Liver (tissue), 7 donors: ENCODE measurements at regions not wholly inside any gene's neighbourhood (a gene's known extent, or its start where the extent isn't known, plus 50 kb on each side); places are given as distances from the start of the nearest gene placed in this dataset.

ENCODE experiments used
- DNase-seq: peaks from one replicate; pipeline ENCODE4 v3.0.0-alpha.2; 2017; ENCODE audit warnings: low spot score
- H3K27ac ChIP-seq, 2 donors: one replicate each; pipeline ENCODE4 v1.7.0; 2013; ENCODE audit warnings: inconsistent platforms in 2 of 2, low read length in 2 of 2, control low read depth in 1 of 2, low read depth in 1 of 2, mild to moderate bottlenecking in 1 of 2
- H3K27me3 ChIP-seq, 4 donors: one replicate each; pipeline versions ENCODE4 v1.6.1 to v1.7.0; 2013; ENCODE audit warnings: low read length in 3 of 4, inconsistent platforms in 1 of 4, mild to moderate bottlenecking in 1 of 4, moderate library complexity in 1 of 4; ENCODE audit not compliant: control insufficient read depth in 4 of 4, insufficient read depth in 4 of 4
- H3K36me3 ChIP-seq, 4 donors: one replicate each; pipeline versions ENCODE4 v1.6.1 to v1.7.0; 2013; ENCODE audit warnings: low read length in 3 of 4, mild to moderate bottlenecking in 3 of 4, low read depth in 1 of 4, moderate library complexity in 1 of 4; ENCODE audit not compliant: control insufficient read depth in 4 of 4, insufficient read depth in 3 of 4
- H3K4me1 ChIP-seq, 4 donors: one replicate each; pipeline versions ENCODE4 v1.6.1 to v1.7.0; 2013; ENCODE audit warnings: low read length in 3 of 4, mild to moderate bottlenecking in 3 of 4, moderate library complexity in 1 of 4; ENCODE audit not compliant: control insufficient read depth in 4 of 4, insufficient read depth in 4 of 4
- H3K4me3 ChIP-seq, 3 donors: one replicate each; pipeline versions ENCODE4 v1.6.1 to v1.7.0; 2013; ENCODE audit warnings: low read length in 3 of 3, control low read depth in 1 of 3, low read depth in 1 of 3, mild to moderate bottlenecking in 1 of 3
- H3K9ac ChIP-seq, 2 donors: one replicate each; pipeline ENCODE4 v1.7.0; 2013; ENCODE audit warnings: low read length in 2 of 2, mild to moderate bottlenecking in 2 of 2, moderate library complexity in 2 of 2, control low read depth in 1 of 2, low read depth in 1 of 2
- H3K9me3 ChIP-seq, 4 donors: one replicate each; pipeline versions ENCODE4 v1.6.1 to v1.7.0; 2013; ENCODE audit warnings: low read length in 3 of 4; ENCODE audit not compliant: control insufficient read depth in 4 of 4
- EGR1 ChIP-seq, 2 donors: IDR thresholded peaks; 2 replicates each; pipeline ENCODE4 v1.6.1; 2016 to 2018; ENCODE audit warnings: antibody characterized with exemption in 2 of 2, low read depth in 2 of 2
- FOXA1 ChIP-seq: IDR thresholded peaks from 2 replicates; pipeline ENCODE4 v1.6.1; 2016; ENCODE audit warnings: antibody characterized with exemption
- FOXA2 ChIP-seq: IDR thresholded peaks from 2 replicates; pipeline ENCODE4 v1.6.1; 2016; ENCODE audit warnings: antibody characterized with exemption
- GABPA ChIP-seq, 2 donors: IDR thresholded peaks in 1 of 2; conservative IDR thresholded peaks in 1 of 2; 2 replicates each; pipeline ENCODE4 v1.6.1; 2016; ENCODE audit warnings: antibody characterized with exemption in 2 of 2, mild to moderate bottlenecking in 1 of 2, moderate library complexity in 1 of 2
- HNF4A ChIP-seq, 2 donors: conservative IDR thresholded peaks; 2 replicates each; pipeline ENCODE4 v1.6.1; 2016; ENCODE audit warnings: antibody characterized with exemption in 2 of 2, mild to moderate bottlenecking in 2 of 2
- HNF4G ChIP-seq: IDR thresholded peaks from 2 replicates; pipeline ENCODE4 v1.6.1; 2016; ENCODE audit warnings: antibody characterized with exemption
- NR2F2 ChIP-seq: IDR thresholded peaks from 2 replicates; pipeline ENCODE4 v1.6.1; 2016; ENCODE audit warnings: antibody characterized with exemption
- RAD21 ChIP-seq, 2 donors: IDR thresholded peaks; 2 replicates each; pipeline ENCODE4 v1.6.1; 2016; ENCODE audit warnings: antibody characterized with exemption in 2 of 2, mild to moderate bottlenecking in 2 of 2
- RXRA ChIP-seq, 2 donors: IDR thresholded peaks; 2 replicates each; pipeline ENCODE4 v1.6.1; 2017 to 2018; ENCODE audit warnings: antibody characterized with exemption in 2 of 2, mild to moderate bottlenecking in 1 of 2
- SP1 ChIP-seq: IDR thresholded peaks from 2 replicates; pipeline ENCODE4 v1.6.1; 2018; ENCODE audit warnings: antibody characterized with exemption, mild to moderate bottlenecking
- WGBS: extraction: QIAGEN DNeasy Blood & Tissue Kit; methylation state at CpG from one replicate; pipeline ENCODE4 v1.1.7; 2013; 5-methylcytosine and 5-hydroxymethylcytosine counted together
- TF ChIP-seq, protein P1 (sequence below): IDR thresholded peaks from 2 replicates; pipeline ENCODE4 v1.6.1; 2016; ENCODE audit warnings: antibody characterized with exemption, mild to moderate bottlenecking
- TF ChIP-seq, protein P2 (sequence below): IDR thresholded peaks from 2 replicates; pipeline ENCODE4 v1.6.1; 2016; ENCODE audit warnings: antibody characterized with exemption
- donor health status: healthy.
- donor health status: healthy.
- donor health status: healthy.
- donor health status: healthy.

DNA sequence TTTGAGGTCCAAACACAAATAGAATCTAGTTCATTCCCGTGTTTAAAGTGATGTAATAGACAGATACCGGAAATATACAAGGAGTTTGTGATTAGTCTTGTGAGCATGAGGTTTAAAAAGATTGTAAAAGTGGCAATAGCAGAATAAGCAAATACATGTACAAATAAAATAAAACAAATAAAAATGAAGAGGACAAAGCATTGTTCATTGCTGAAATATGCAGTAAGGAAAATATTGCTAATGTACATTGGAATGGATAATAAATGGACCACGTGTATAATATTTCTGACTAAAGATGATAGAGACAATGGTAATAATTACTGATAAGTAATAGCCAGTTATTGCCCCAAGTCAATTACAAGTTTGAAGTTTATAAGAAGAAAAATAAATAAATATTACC, 75.6 kb upstream of the RTL1 start:
- 53% methylated on average over 3 of the region's 3 CpGs for WGBS
- TF ChIP-seq HNF4G (no peak), RAD21 (IDR thresholded peaks at IDR 0.05) (no peak), EGR1 (IDR thresholded peaks at IDR 0.05; ENCODE audit: low read depth in 2 of 2) (no peak), NR2F2 (no peak), RXRA (IDR thresholded peaks at IDR 0.05) (no peak), GABPA (IDR thresholded peaks at IDR 0.05 in 1 of 2, conservative IDR thresholded peaks at IDR 0.05 in 1 of 2) (no peak), HNF4A (conservative IDR thresholded peaks at IDR 0.05) (no peak)
- TF ChIP-seq, protein P1, sequence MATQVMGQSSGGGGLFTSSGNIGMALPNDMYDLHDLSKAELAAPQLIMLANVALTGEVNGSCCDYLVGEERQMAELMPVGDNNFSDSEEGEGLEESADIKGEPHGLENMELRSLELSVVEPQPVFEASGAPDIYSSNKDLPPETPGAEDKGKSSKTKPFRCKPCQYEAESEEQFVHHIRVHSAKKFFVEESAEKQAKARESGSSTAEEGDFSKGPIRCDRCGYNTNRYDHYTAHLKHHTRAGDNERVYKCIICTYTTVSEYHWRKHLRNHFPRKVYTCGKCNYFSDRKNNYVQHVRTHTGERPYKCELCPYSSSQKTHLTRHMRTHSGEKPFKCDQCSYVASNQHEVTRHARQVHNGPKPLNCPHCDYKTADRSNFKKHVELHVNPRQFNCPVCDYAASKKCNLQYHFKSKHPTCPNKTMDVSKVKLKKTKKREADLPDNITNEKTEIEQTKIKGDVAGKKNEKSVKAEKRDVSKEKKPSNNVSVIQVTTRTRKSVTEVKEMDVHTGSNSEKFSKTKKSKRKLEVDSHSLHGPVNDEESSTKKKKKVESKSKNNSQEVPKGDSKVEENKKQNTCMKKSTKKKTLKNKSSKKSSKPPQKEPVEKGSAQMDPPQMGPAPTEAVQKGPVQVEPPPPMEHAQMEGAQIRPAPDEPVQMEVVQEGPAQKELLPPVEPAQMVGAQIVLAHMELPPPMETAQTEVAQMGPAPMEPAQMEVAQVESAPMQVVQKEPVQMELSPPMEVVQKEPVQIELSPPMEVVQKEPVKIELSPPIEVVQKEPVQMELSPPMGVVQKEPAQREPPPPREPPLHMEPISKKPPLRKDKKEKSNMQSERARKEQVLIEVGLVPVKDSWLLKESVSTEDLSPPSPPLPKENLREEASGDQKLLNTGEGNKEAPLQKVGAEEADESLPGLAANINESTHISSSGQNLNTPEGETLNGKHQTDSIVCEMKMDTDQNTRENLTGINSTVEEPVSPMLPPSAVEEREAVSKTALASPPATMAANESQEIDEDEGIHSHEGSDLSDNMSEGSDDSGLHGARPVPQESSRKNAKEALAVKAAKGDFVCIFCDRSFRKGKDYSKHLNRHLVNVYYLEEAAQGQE: no peak
- H3K27ac ChIP-seq: no peak overlapping the region
- H3K9ac ChIP-seq: no peak overlapping the region
- DNase-seq: no peak
- H3K27me3 ChIP-seq: no peaks in the 10 kb centered on the region
- H3K4me3 ChIP-seq: no peak overlapping the region
- H3K36me3 ChIP-seq: no peaks in the 10 kb centered on the region
- no peaks in the 10 kb centered on the region for H3K4me1 ChIP-seq
- H3K9me3 ChIP-seq: no peaks in the 10 kb centered on the region

DNA sequence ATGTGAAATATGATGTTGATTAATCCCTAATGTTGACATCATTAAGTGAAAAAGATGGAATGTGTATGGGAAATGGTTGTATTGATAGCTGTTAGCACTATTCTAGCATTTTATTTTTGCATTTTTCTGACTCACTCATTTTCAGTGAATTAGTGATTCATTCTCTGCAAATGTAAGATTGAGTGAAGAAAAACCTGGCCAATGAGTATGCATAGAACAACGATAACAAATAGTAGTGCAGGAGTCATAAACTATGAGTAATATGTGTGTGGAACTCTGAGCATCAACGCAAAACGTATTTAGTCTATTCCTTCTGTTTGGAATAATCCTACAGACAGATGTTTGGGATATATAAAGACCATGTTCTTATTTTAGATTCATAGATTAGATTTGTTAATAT, 76.3 kb upstream of the RTL1 start:
- Histone ChIP-seq H3K27ac (no peak overlapping the region), H3K36me3 (no peaks in the 10 kb centered on the region), H3K4me1 (no peaks in the 10 kb centered on the region), H3K4me3 (no peak overlapping the region), H3K9me3 (no peaks in the 10 kb centered on the region), H3K27me3 (no peaks in the 10 kb centered on the region), H3K9ac (no peak overlapping the region)
- DNase-seq: no peak
- 81% methylated on average over 3 of the region's 3 CpGs for WGBS
- TF ChIP-seq FOXA1 (no peak), SP1 (no peak), GABPA (IDR thresholded peaks at IDR 0.05 in 1 of 2, conservative IDR thresholded peaks at IDR 0.05 in 1 of 2) (no peak), HNF4A (conservative IDR thresholded peaks at IDR 0.05) (no peak), NR2F2 (no peak), FOXA2 (no peak), RXRA (IDR thresholded peaks at IDR 0.05) (no peak)
- TF ChIP-seq, protein P2, sequence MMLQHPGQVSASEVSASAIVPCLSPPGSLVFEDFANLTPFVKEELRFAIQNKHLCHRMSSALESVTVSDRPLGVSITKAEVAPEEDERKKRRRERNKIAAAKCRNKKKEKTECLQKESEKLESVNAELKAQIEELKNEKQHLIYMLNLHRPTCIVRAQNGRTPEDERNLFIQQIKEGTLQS: no peak
- TF ChIP-seq, protein P1: no peak
